GM23338 (cell line): ENCODE measurements at regions not wholly inside any gene's neighbourhood (a gene's known extent, or its start where the extent isn't known, plus 50 kb on each side); places are given as distances from the start of the nearest gene placed in this dataset.

Source experiments
- ATAC-seq: fragments of 200-7000 bp; cut with Tn5 transposase; 3 replicates; pipeline ENCODE4 v1.9.1; 2020
- DNase-seq: peaks from one replicate; pipeline ENCODE4 v3.0.0-alpha.2; 2015; ENCODE audit warnings: low spot score
- H2AFZ ChIP-seq: fragments of 200-600 bp; sonication (generic); 2 replicates; pipeline ENCODE4 v1.8.0; 2016; ENCODE audit warnings: antibody characterized with exemption, mild to moderate bottlenecking, moderate library complexity
- H3F3A ChIP-seq: fragments of 200-600 bp; sonication (generic); replicated peaks from 2 replicates; pipeline ENCODE4 v1.8.0; 2017; ENCODE audit warnings: antibody characterized with exemption, mixed run types, low read depth
- H3K27ac ChIP-seq: fragments of 200-600 bp; sonication (generic); 2 replicates; pipeline ENCODE4 v1.6.1; 2016; ENCODE audit warnings: low read depth
- H3K27me3 ChIP-seq: fragments of 200-600 bp; sonication (generic); 2 replicates; pipeline ENCODE4 v1.8.0; 2016; ENCODE audit warnings: mild to moderate bottlenecking, mixed run types, moderate library complexity; ENCODE audit not compliant: insufficient read depth
- H3K36me3 ChIP-seq: fragments of 200-600 bp; sonication (generic); 2 replicates; pipeline ENCODE4 v1.8.0; 2016; ENCODE audit warnings: mild to moderate bottlenecking; ENCODE audit not compliant: insufficient read depth
- H3K4me1 ChIP-seq: fragments of 200-600 bp; sonication (generic); 2 replicates; pipeline ENCODE4 v1.8.0; 2016; ENCODE audit warnings: mild to moderate bottlenecking, moderate library complexity; ENCODE audit not compliant: insufficient read depth
- H3K4me2 ChIP-seq: fragments of 200-600 bp; sonication (generic); 2 replicates; pipeline ENCODE4 v1.7.1; 2017; ENCODE audit warnings: mixed run types
- H3K4me3 ChIP-seq: fragments of 200-600 bp; sonication (generic); 2 replicates; pipeline ENCODE4 v1.6.1; 2016; ENCODE audit warnings: mixed run types
- H3K79me2 ChIP-seq: fragments of 200-600 bp; sonication (generic); replicated peaks from 2 replicates; pipeline ENCODE4 v1.8.0; 2017; ENCODE audit warnings: mild to moderate bottlenecking; ENCODE audit not compliant: insufficient read depth
- H3K9me2 ChIP-seq: fragments of 200-600 bp; sonication (generic); 2 replicates; pipeline ENCODE4 v1.8.0; 2017; ENCODE audit not compliant: insufficient read depth
- H4K20me1 ChIP-seq: fragments of 200-600 bp; sonication (generic); replicated peaks from 2 replicates; pipeline ENCODE4 v1.8.0; 2017; ENCODE audit warnings: mild to moderate bottlenecking; ENCODE audit not compliant: insufficient read depth
- H3K27ac Mint-ChIP-seq: 2 replicates; pipeline ENCODE4 v1.8.0; 2020; ENCODE audit warnings: inconsistent platforms, mild to moderate bottlenecking, moderate library complexity, mixed read lengths
- H3K27me3 Mint-ChIP-seq: 3 replicates; pipeline ENCODE4 v1.8.0; 2022; ENCODE audit warnings: low read depth, mild to moderate bottlenecking, moderate library complexity, mixed read lengths, inconsistent platforms; ENCODE audit not compliant: insufficient read depth, poor library complexity
- H3K36me3 Mint-ChIP-seq: 3 replicates; pipeline ENCODE4 v1.8.0; 2021; ENCODE audit warnings: low read depth, mild to moderate bottlenecking, inconsistent platforms, moderate library complexity, mixed read lengths
- H3K4me1 Mint-ChIP-seq: 3 replicates; pipeline ENCODE4 v1.8.0; 2020; ENCODE audit warnings: mild to moderate bottlenecking, inconsistent platforms, mixed read lengths
- H3K4me3 Mint-ChIP-seq: 3 replicates; pipeline ENCODE4 v1.8.0; 2021; ENCODE audit warnings: moderate library complexity, mild to moderate bottlenecking, inconsistent platforms, mixed read lengths
- H3K9me3 Mint-ChIP-seq: 3 replicates; pipeline ENCODE4 v1.8.0; 2020; ENCODE audit warnings: moderate library complexity, mild to moderate bottlenecking, inconsistent platforms, mixed read lengths
- CREB1 ChIP-seq: fragments of 250-450 bp; sonication (Bioruptor Pico); IDR thresholded peaks from 2 replicates; pipeline ENCODE4 v1.5.0; 2020; ENCODE audit warnings: low read depth, mild to moderate bottlenecking, moderate library complexity
- CTCF ChIP-seq, 2 experiments: fragments of 200-600 bp in 1 of 2; sonication (generic) in 1 of 2; conservative IDR thresholded peaks; 2 replicates each; pipeline versions ENCODE4 v1.5.1 to v1.6.1; 2016 to 2017; ENCODE audit warnings: antibody characterized with exemption in 2 of 2, low read depth in 2 of 2, mild to moderate bottlenecking in 2 of 2, moderate library complexity in 1 of 2
- ETS1 ChIP-seq: IDR thresholded peaks from 2 replicates; pipeline ENCODE4 v1.6.1; 2016; ENCODE audit warnings: antibody characterized with exemption
- EZH2 ChIP-seq: fragments of 200-600 bp; sonication (generic); IDR thresholded peaks from one replicate; pipeline ENCODE4 v1.8.0; 2017; ENCODE audit warnings: antibody characterized with exemption, mild to moderate bottlenecking, low read depth; ENCODE audit not compliant: unreplicated experiment
- NANOG ChIP-seq: IDR thresholded peaks from 2 replicates; pipeline ENCODE4 v1.6.1; 2016; ENCODE audit warnings: antibody characterized with exemption, borderline replicate concordance
- POLR2AphosphoS5 ChIP-seq: IDR thresholded peaks from 2 replicates; pipeline ENCODE4 v1.6.1; 2016; ENCODE audit warnings: antibody characterized with exemption, low read depth
- REST ChIP-seq: IDR thresholded peaks from one replicate; pipeline ENCODE4 v1.6.1; 2018; ENCODE audit warnings: antibody characterized with exemption; ENCODE audit not compliant: unreplicated experiment
- STAT1 ChIP-seq: IDR thresholded peaks from one replicate; pipeline ENCODE4 v1.6.1; 2016; ENCODE audit warnings: antibody characterized with exemption; ENCODE audit not compliant: unreplicated experiment
- ZNF114 ChIP-seq: fragments of 250-450 bp; sonication (Bioruptor Pico); IDR thresholded peaks from 2 replicates; pipeline ENCODE4 v1.5.0; 2020; ENCODE audit warnings: mild to moderate bottlenecking, moderate library complexity
- ZNF331 ChIP-seq: fragments of 250-450 bp; sonication (Bioruptor Pico); IDR thresholded peaks from 2 replicates; pipeline ENCODE4 v1.5.0; 2020; ENCODE audit warnings: low read depth, mild to moderate bottlenecking, moderate library complexity

GRCh38 chr6:147879031-147879580, 370.6 kb downstream of the SAMD5 start:
- DNase-seq (no peak), ATAC-seq (no peak)
- Histone ChIP-seq H3K79me2 (no peaks in the 10 kb centered on the region), H2AFZ (no peak overlapping the region), H4K20me1 (no peaks in the 10 kb centered on the region), H3K27ac (no peak overlapping the region), H3K4me1 (no peaks in the 10 kb centered on the region), H3F3A (no peaks in the 10 kb centered on the region), H3K36me3 (no peaks in the 10 kb centered on the region), H3K9me2 (no peaks in the 10 kb centered on the region), H3K27me3 (no peaks in the 10 kb centered on the region), H3K4me3 (no peak overlapping the region), H3K4me2 (no peak overlapping the region)
- Mint-ChIP-seq H3K27ac (no peak overlapping the region), H3K9me3 (no peaks in the 10 kb centered on the region), H3K36me3 (no peaks in the 10 kb centered on the region), H3K27me3 (no peaks in the 10 kb centered on the region), H3K4me3 (no peak overlapping the region), H3K4me1 (peaks cover 9% of the 10 kb centered on the region; the same call in 2 of the 3 replicates)
- TF ChIP-seq EZH2 (no peak), CREB1 (CRISPR knock-in tag) (no peak), ZNF331 (CRISPR knock-in tag) (no peak), CTCF (conservative IDR thresholded peaks at IDR 0.05; ENCODE audit: low read depth in 2 of 2) (no peak), ZNF114 (CRISPR knock-in tag) (no peak), ETS1 (no peak), NANOG (no peak), REST (no peak)

GRCh38 chr6:147881432-147881831, 372.9 kb downstream of the SAMD5 start:
- Mint-ChIP-seq H3K4me3 (no peak overlapping the region), H3K4me1 (peaks cover 9% of the 10 kb centered on the region; the same call in 2 of the 3 replicates), H3K36me3 (no peaks in the 10 kb centered on the region), H3K27me3 (no peaks in the 10 kb centered on the region), H3K9me3 (no peaks in the 10 kb centered on the region), H3K27ac (no peak overlapping the region)
- Histone ChIP-seq H3K36me3 (no peaks in the 10 kb centered on the region), H3K27me3 (no peaks in the 10 kb centered on the region), H3K4me1 (no peaks in the 10 kb centered on the region), H4K20me1 (no peaks in the 10 kb centered on the region), H3K4me3 (no peak overlapping the region), H3K9me2 (no peaks in the 10 kb centered on the region), H3K27ac (no peak overlapping the region), H3K79me2 (no peaks in the 10 kb centered on the region), H3K4me2 (no peak overlapping the region), H3F3A (no peaks in the 10 kb centered on the region), H2AFZ (peak overlapping the region; percentile 2; the same call in 1 of the 2 replicates)
- peak; percentile 24 for DNase-seq
- peak; percentile 72 for ATAC-seq
- TF ChIP-seq REST (no peak), ZNF114 (CRISPR knock-in tag) (no peak), ZNF331 (CRISPR knock-in tag) (no peak), ETS1 (no peak), STAT1 (no peak), POLR2AphosphoS5 (no peak)
